CD4-positive, alpha-beta T cell (primary cell): ENCODE measurements at regions not wholly inside any gene's neighbourhood (a gene's known extent, or its start where the extent isn't known, plus 50 kb on each side); places are given as distances from the start of the nearest gene placed in this dataset.

Source experiments
- ATAC-seq: fragments of 200-7000 bp; cut with Tn5 transposase; one replicate; pipeline ENCODE4 v1.10.0; 2022; ENCODE audit warnings: mild to moderate bottlenecking; ENCODE audit not compliant: poor library complexity
- CTCF ChIA-PET: fragments of 350-600 bp; sonication (Branson Sonifier 250); formaldehyde crosslinking; loops from one replicate; lab custom pipeline; 2021; ENCODE audit warnings: antibody characterized with exemption, inconsistent platforms; lab: Charles Lee
- POLR2A ChIA-PET: fragments of 350-600 bp; sonication (Branson Sonifier 250); formaldehyde crosslinking; loops from one replicate; lab custom pipeline; 2021; ENCODE audit warnings: antibody characterized with exemption, inconsistent platforms; lab: Charles Lee
- DNase-seq, 14 experiments: peaks; one replicate each; pipeline ENCODE4 v3.0.0-alpha.2; 2013 to 2020; ENCODE audit warnings: mixed read lengths in 2 of 14
- H3K27ac ChIP-seq, 2 donors: one replicate each; pipeline versions ENCODE4 v1.5.1 to v1.7.0; 2013; ENCODE audit warnings: low read length in 2 of 2, low read depth in 1 of 2, mild to moderate bottlenecking in 1 of 2
- H3K27me3 ChIP-seq, 2 experiments: 1 replicate in 1 of 2; 2 replicates in 1 of 2; pipeline versions ENCODE4 v1.6.1 to v1.7.0; 2013; ENCODE audit warnings: low read length in 2 of 2, control low read depth in 1 of 2, mild to moderate bottlenecking in 1 of 2, moderate library complexity in 1 of 2; ENCODE audit not compliant: insufficient read depth in 2 of 2, control insufficient read depth in 1 of 2
- H3K36me3 ChIP-seq: one replicate; pipeline ENCODE4 v1.6.1; 2013; ENCODE audit warnings: low read length, control low read depth; ENCODE audit not compliant: insufficient read depth
- H3K4me1 ChIP-seq: one replicate; pipeline ENCODE4 v1.6.1; 2013; ENCODE audit warnings: low read length, control low read depth; ENCODE audit not compliant: insufficient read depth
- H3K4me3 ChIP-seq: one replicate; pipeline ENCODE4 v1.5.1; 2013; ENCODE audit warnings: mild to moderate bottlenecking, low read length, moderate library complexity
- H3K9me3 ChIP-seq, 2 experiments: 1 replicate in 1 of 2; 2 replicates in 1 of 2; pipeline versions ENCODE4 v1.6.1 to v1.7.0; 2013; ENCODE audit warnings: low read length in 2 of 2, mild to moderate bottlenecking in 2 of 2, control low read depth in 1 of 2, moderate library complexity in 1 of 2; ENCODE audit not compliant: control insufficient read depth in 1 of 2, insufficient read depth in 1 of 2
- H3K27ac Mint-ChIP-seq: one replicate; pipeline ENCODE4 v1.8.0; 2020; ENCODE audit warnings: mixed read lengths
- H3K27me3 Mint-ChIP-seq: one replicate; pipeline ENCODE4 v1.8.0; 2021; ENCODE audit warnings: mixed read lengths
- H3K36me3 Mint-ChIP-seq: one replicate; pipeline ENCODE4 v1.8.0; 2021; ENCODE audit warnings: low read depth, mixed read lengths
- H3K4me1 Mint-ChIP-seq: one replicate; pipeline ENCODE4 v1.8.0; 2021; ENCODE audit warnings: low read depth, mixed read lengths
- H3K4me3 Mint-ChIP-seq: one replicate; pipeline ENCODE4 v1.8.0; 2020; ENCODE audit warnings: mild to moderate bottlenecking, mixed read lengths
- H3K9me3 Mint-ChIP-seq: one replicate; pipeline ENCODE4 v1.8.0; 2020; ENCODE audit warnings: mixed read lengths
- intact Hi-C, 2 experiments: fragments of 100-400 bp; cut with DNase I in 1 of 2; cut with micrococcal nuclease in 1 of 2; formaldehyde crosslinking; loops; one replicate each; pipeline versions ENCODE4 v1.15.1 to v1.9.0; 2023 to 2025; cut with DNase I, micrococcal nuclease
- TF ChIP-seq, protein P1 (sequence below): fragments of 200-600 bp; IDR thresholded peaks from one replicate; pipeline ENCODE4 v1.8.0; 2022; ENCODE audit warnings: antibody characterized with exemption, mild to moderate bottlenecking

- DNase-seq, result no peak
- no peaks in the 10 kb centered on the region for H3K36me3 ChIP-seq
- POLR2A ChIA-PET, result no interaction called here
- H3K4me1 ChIP-seq, result no peaks in the 10 kb centered on the region
- no peak for ATAC-seq
- H3K4me3 ChIP-seq, result no peak overlapping the region
- Mint-ChIP-seq H3K27ac (no peak overlapping the region), H3K4me3 (no peak overlapping the region), H3K27me3 (peaks cover 36% of the 10 kb centered on the region), H3K36me3 (no peaks in the 10 kb centered on the region), H3K9me3 (no peaks in the 10 kb centered on the region), H3K4me1 (no peaks in the 10 kb centered on the region)
- H3K27ac ChIP-seq, result no peak overlapping the region
- H3K9me3 ChIP-seq, result no peaks in the 10 kb centered on the region
- TF ChIP-seq, protein P1, sequence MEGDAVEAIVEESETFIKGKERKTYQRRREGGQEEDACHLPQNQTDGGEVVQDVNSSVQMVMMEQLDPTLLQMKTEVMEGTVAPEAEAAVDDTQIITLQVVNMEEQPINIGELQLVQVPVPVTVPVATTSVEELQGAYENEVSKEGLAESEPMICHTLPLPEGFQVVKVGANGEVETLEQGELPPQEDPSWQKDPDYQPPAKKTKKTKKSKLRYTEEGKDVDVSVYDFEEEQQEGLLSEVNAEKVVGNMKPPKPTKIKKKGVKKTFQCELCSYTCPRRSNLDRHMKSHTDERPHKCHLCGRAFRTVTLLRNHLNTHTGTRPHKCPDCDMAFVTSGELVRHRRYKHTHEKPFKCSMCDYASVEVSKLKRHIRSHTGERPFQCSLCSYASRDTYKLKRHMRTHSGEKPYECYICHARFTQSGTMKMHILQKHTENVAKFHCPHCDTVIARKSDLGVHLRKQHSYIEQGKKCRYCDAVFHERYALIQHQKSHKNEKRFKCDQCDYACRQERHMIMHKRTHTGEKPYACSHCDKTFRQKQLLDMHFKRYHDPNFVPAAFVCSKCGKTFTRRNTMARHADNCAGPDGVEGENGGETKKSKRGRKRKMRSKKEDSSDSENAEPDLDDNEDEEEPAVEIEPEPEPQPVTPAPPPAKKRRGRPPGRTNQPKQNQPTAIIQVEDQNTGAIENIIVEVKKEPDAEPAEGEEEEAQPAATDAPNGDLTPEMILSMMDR, result no peak
- intact Hi-C loops, result no loop called here
- CTCF ChIA-PET, result no interaction called here
- peaks cover 8 to 10% of the 10 kb centered on the region in 2 experiments for H3K27me3 ChIP-seq
These were observed 62.0 kb downstream of the HAPSTR1 start for GRCh38 chr16:9153502-9153864.

DNA sequence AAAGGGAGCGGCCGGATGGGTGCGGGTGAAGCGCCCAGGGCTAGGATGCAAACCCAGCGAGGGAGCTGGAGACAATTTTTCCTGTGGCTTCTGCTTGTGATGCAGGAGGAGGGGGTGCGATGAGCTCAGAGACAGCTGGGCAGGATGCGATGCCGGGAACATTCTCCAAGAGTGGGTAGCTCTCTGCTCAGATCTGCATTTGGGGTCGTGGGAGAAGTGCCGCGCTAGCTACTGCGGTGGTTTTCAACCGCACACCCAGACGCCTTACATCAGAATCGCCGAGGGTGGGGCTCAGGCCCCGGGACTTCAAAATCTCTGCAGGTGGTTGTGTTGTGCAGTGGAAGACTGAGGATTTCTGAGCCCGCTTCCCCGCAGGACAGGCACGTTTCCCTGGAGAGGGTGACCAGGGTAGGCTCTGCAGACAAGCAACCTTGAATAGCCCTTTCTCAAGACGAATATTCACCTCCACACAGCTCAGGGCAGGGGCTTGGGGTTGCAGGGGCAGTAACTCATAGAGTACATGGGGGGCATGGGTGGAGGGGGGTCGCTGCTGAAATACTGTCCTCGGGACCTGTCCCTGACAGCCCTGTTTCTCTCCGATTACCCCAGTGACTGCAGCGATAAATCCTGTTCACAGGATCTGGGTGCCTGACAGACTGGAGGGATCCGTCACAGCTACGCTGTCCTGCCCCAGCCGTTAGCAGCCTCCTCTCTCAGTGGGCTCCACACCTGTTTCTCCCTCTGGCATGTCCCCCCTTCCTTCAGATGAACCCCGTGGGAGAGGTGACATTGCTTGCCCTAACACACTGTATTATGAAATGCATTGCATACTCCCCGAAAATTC lies 63.3 kb downstream of the HAPSTR1 start:
- Histone ChIP-seq H3K36me3 (no peaks in the 10 kb centered on the region), H3K27me3 (peaks cover 13 to 16% of the 10 kb centered on the region in 2 experiments), H3K4me3 (no peak overlapping the region), H3K27ac (no peak overlapping the region), H3K4me1 (no peaks in the 10 kb centered on the region), H3K9me3 (no peaks in the 10 kb centered on the region)
- no peak overlapping the region for H3K4me3 Mint-ChIP-seq
- DNase-seq (no peak), ATAC-seq (no peak)
- H3K27ac Mint-ChIP-seq, result no peak overlapping the region
- TF ChIP-seq, protein P1, result no peak
- H3K36me3 Mint-ChIP-seq, result no peaks in the 10 kb centered on the region
- no peaks in the 10 kb centered on the region for H3K9me3 Mint-ChIP-seq
- H3K27me3 Mint-ChIP-seq, result peaks cover 46% of the 10 kb centered on the region
- no peaks in the 10 kb centered on the region for H3K4me1 Mint-ChIP-seq
- POLR2A ChIA-PET, result no interaction called here
- intact Hi-C loops, result no loop called here
- CTCF ChIA-PET, result no interaction called here

DNA sequence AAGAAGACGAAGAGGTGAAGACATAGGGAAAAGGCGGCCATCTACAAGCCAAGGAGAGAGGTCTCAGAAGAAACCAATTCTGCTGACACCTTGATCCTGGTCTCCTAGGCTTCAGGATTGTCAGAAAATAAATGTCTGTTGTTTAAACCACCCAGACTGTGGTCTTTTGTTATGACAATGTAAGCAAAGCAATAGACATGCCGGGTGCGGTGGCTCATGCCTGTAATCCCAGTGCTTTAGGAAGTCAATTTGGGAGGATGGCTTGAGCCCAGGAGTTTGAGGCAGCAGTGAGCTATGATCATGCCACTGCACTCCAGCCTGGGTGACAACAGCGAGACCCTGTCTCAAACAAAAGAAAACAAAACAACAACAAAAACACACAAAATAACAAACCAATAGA lies 64.4 kb downstream of the HAPSTR1 start:
- peaks cover 20 to 23% of the 10 kb centered on the region in 2 experiments for H3K27me3 ChIP-seq
- TF ChIP-seq, protein P1, result no peak
- no peak overlapping the region for H3K4me3 ChIP-seq
- no peak for DNase-seq
- H3K36me3 ChIP-seq, result no peaks in the 10 kb centered on the region
- no peaks in the 10 kb centered on the region for H3K4me1 Mint-ChIP-seq
- H3K27ac ChIP-seq, result no peak overlapping the region
- ATAC-seq, result no peak
- ChIA-PET CTCF (no interaction called here), POLR2A (no interaction called here)
- intact Hi-C loops, result no loop called here
- no peak overlapping the region for H3K4me3 Mint-ChIP-seq
- H3K4me1 ChIP-seq, result no peaks in the 10 kb centered on the region
- H3K9me3 Mint-ChIP-seq, result no peaks in the 10 kb centered on the region
- H3K36me3 Mint-ChIP-seq, result no peaks in the 10 kb centered on the region
- no peak overlapping the region for H3K27ac Mint-ChIP-seq
- no peaks in the 10 kb centered on the region for H3K9me3 ChIP-seq
- H3K27me3 Mint-ChIP-seq, result peaks cover 54% of the 10 kb centered on the region
